ENCODE measurements at regions not wholly inside any gene's neighbourhood (a gene's known extent, or its start where the extent isn't known, plus 50 kb on each side); places are given as distances from the start of the nearest gene placed in this dataset.

- Histone ChIP-seq H3K36me3 (ENCODE audit: control insufficient read depth in 2 of 4, insufficient read depth in 4 of 4, low read length in 3 of 4) (no peaks in the 10 kb centered on the region), H3K79me1 (ENCODE audit: low read depth, low read length) (no peaks in the 10 kb centered on the region; the same call in 1 of the 2 replicates), H4K8ac (ENCODE audit: extremely low read depth, insufficient read depth, low read length) (no peak overlapping the region), H2BK12ac (ENCODE audit: low read depth, low read length) (no peak overlapping the region), H3K14ac (ENCODE audit: insufficient read length) (no peak overlapping the region), H3K23me2 (ENCODE audit: low read depth, low read length) (no peaks in the 10 kb centered on the region), H3K56ac (replicated peaks; ENCODE audit: insufficient read length, low read depth, low read length) (no peak overlapping the region), H3K4ac (replicated peaks; ENCODE audit: insufficient read length, low read depth, low read length) (no peak overlapping the region), H3K9me3 (ENCODE audit: insufficient read depth in 2 of 2, low read depth in 1 of 2, low read length in 1 of 2) (0 out of 4 replicates have a peak, but pooled peaks cover 2 to 3% of the 10 kb centered on the region in 2 experiments), H3K23ac (ENCODE audit: insufficient read length) (no peak overlapping the region), H4K20me1 (replicated peaks in 1 of 2; ENCODE audit: control insufficient read depth in 1 of 2, insufficient read depth in 2 of 2, low read length in 2 of 2) (no peaks in the 10 kb centered on the region), H3K4me1 (replicated peaks in 1 of 4; ENCODE audit: control insufficient read depth in 3 of 4, insufficient read depth in 4 of 4, low read length in 3 of 4) (peaks cover 0 to 6% (median 2%) of the 10 kb centered on the region in 4 experiments; a peak in 3 of 7 replicates), H3K4me2 (ENCODE audit: insufficient read depth in 1 of 2, low read depth in 2 of 2, low read length in 2 of 2) (no peak overlapping the region), H2BK120ac (replicated peaks; ENCODE audit: low read depth, low read length) (no peak overlapping the region), H3K4me3 (ENCODE audit: extremely low read depth in 1 of 4, insufficient read depth in 2 of 4, low read depth in 3 of 4, low read length in 4 of 4) (no peak overlapping the region), H3K27me3 (replicated peaks in 1 of 4; ENCODE audit: control insufficient read depth in 3 of 4, extremely low read depth in 1 of 4, insufficient read depth in 3 of 4, low read length in 3 of 4) (no peaks in the 10 kb centered on the region), H3K27ac (ENCODE audit: low read depth, low read length) (no peak overlapping the region), H2AK5ac (ENCODE audit: low read depth, low read length) (no peak overlapping the region), H3K79me2 (ENCODE audit: control insufficient read depth in 1 of 2, insufficient read depth in 2 of 2, low read length in 2 of 2) (no peaks in the 10 kb centered on the region), H3K9ac (replicated peaks in 1 of 4; ENCODE audit: extremely low read depth in 1 of 4, low read depth in 3 of 4, low read length in 3 of 4) (no peak overlapping the region), H4K91ac (replicated peaks; ENCODE audit: insufficient read length, low read length) (no peak overlapping the region), H3K18ac (ENCODE audit: extremely low read depth, low read length) (no peak overlapping the region), H4K5ac (ENCODE audit: insufficient read length, low read depth, low read length) (no peak overlapping the region), H2BK20ac (ENCODE audit: low read length) (no peak overlapping the region), H2BK15ac (ENCODE audit: low read length) (no peak overlapping the region), H2AFZ (ENCODE audit: low read length) (peak overlapping the region; percentile 91), H2BK5ac (ENCODE audit: low read depth, low read length) (no peak overlapping the region)
- CTCF ChIA-PET (ENCODE audit: partially characterized antibody) = interaction anchor here (0.7 to 3.3 kb wide), 11 partner anchors 12 to 429 kb away, joined by 3 to 18 read pairs (median 4); no protein-coding TSS in a partner anchor
- DNase-seq (ENCODE audit: low read depth in 1 of 2, low spot score in 2 of 2) (no peak), FAIRE-seq (peak; percentile 48)
- POLR2A ChIA-PET (ENCODE audit: partially characterized antibody) = interaction anchor here (1.2 kb wide), 1 partner anchor 20 kb away, joined by 3 read pairs; no protein-coding TSS in a partner anchor
- WGBS, 2 experiments (ENCODE audit: extremely low coverage in 1 of 2, insufficient coverage in 1 of 2, insufficient read length in 1 of 2, insufficient replicate concordance in 2 of 2, low coverage in 1 of 2, low lambda C conversion rate in 2 of 2, missing lambda C conversion rate in 1 of 2) = 88% methylated on average over 7 of the region's 7 CpGs; no CpG with 5 or more reads in 1 of the 2 experiments
- TF ChIP-seq TAF1 (IDR thresholded peaks at IDR 0.05; ENCODE audit: low read depth, low read length) (0 out of 2 replicates have a peak, but pooled peaks have one; percentile 20), CTCF (IDR thresholded peaks at IDR 0.05; ENCODE audit: control extremely low read depth in 1 of 3, insufficient read depth in 1 of 3, low read depth in 1 of 3, low read length in 3 of 3) (peak; percentile 1 to 37 (median 18)), E2F6 (IDR thresholded peaks at IDR 0.05) (no peak), RAD21 (IDR thresholded peaks at IDR 0.05 in 1 of 2, conservative IDR thresholded peaks at IDR 0.05 in 1 of 2; ENCODE audit: low read depth in 2 of 2, low read length in 2 of 2) (peak in 1 of 2 experiments; percentile 23; a peak in 2 of 4 replicates)
These were observed 125.3 kb upstream of the PWP1 start for GRCh38 chr12:107560165-107560898.

Measured in H1 (cell line).